GM12891 (cell line): ENCODE measurements at regions not wholly inside any gene's neighbourhood (a gene's known extent, or its start where the extent isn't known, plus 50 kb on each side); places are given as distances from the start of the nearest gene placed in this dataset.

Experiments
- POLR2A ChIP-seq: IDR thresholded peaks from 2 replicates; pipeline ENCODE4 v1.6.1; 2011; ENCODE audit warnings: low read depth, low read length, control low read depth
- POLR2AphosphoS5 ChIP-seq: IDR thresholded peaks from 2 replicates; pipeline ENCODE4 v1.6.1; 2011; ENCODE audit warnings: low read depth, low read length, control low read depth
- POU2F2 ChIP-seq: IDR thresholded peaks from 2 replicates; pipeline ENCODE4 v1.6.1; 2011; ENCODE audit warnings: low read depth, mild to moderate bottlenecking, control low read depth, low read length, moderate library complexity
- SPI1 ChIP-seq: IDR thresholded peaks from 2 replicates; pipeline ENCODE4 v1.6.1; 2011; ENCODE audit warnings: low read depth, low read length, control low read depth

GRCh38 chr3:68402235-68402918 lies 530.0 kb downstream of the TAFA4 start:
- TF ChIP-seq POLR2AphosphoS5: no peak
- no peak for TF ChIP-seq POLR2A
- TF ChIP-seq POU2F2: no peak
- TF ChIP-seq SPI1: no peak
